D341Med (cell line): ENCODE measurements at regions not wholly inside any gene's neighbourhood (a gene's known extent, or its start where the extent isn't known, plus 50 kb on each side); places are given as distances from the start of the nearest gene placed in this dataset.

Experiments
- DNase-seq: peaks from one replicate; pipeline ENCODE4 v3.0.0; 2012; ENCODE audit warnings: low spot score

DNA sequence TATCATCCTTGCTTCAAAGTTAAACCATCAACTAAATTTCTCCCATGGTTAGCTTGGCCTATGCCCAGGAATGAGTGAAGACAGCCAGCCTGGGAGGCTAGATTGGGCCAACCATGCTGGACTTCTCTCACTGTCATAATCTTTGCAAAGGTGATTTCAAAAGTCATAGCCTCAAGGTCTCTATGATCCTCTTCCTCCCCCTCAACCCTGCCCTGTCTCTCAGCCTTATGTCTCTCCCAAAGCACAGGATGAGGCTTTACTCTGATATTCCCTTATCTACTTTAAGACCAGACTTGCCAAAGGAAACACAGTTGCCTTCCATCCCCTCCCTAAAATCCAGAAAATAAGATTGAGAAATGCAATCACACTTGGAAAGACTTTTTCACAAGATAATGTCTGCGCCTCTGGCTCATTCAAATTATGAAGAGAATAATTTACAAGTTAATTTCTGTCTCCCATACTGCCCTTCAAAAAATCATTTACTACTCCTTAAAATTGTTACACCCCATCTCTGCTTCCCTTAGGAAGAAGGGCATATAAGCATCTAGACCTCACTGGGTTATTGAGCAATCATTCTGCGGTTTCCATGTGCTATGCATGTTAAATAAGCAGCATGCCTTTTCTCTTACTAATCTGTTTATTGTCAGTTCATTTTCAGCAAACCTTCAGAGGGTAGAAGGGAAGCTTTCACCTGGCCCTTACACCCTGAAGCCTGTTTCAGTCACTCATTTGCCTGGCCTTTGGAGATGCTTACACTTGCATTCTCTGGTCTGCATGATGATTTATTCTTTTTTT lies 113.8 kb upstream of the ANKRD55 start:
- no peak for DNase-seq

DNA sequence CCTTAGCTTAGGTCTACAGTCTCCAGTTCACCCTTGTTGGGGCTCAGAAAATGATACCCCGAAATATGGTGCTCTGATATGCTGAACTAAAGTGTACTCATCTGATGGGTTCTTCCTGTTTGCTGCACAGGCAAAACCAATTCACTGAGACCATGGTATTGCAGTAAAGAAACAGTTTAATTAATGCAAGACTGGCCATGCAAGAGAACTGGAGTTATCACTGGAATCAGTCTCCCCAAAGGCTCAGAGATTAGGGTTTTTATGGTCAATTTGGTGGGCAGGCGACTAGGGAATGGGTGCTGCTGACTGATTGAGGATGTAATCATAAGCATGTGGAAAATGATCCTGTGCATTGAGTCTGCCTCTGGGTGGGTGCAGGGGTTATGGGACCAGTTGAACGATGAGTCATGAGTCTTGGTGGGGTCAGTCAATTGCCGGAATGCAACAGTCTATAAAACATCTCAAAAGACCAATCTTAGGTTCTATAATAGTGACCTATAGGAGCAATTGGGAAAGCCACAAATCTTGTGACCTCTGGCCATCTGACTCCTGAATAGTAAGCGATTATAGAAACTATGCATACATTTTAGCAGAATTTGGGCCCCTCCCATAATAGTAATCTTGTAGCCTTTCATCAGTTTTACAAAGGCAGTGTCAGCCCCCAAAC lies 113.0 kb upstream of the ANKRD55 start:
- DNase-seq = no peak

DNA sequence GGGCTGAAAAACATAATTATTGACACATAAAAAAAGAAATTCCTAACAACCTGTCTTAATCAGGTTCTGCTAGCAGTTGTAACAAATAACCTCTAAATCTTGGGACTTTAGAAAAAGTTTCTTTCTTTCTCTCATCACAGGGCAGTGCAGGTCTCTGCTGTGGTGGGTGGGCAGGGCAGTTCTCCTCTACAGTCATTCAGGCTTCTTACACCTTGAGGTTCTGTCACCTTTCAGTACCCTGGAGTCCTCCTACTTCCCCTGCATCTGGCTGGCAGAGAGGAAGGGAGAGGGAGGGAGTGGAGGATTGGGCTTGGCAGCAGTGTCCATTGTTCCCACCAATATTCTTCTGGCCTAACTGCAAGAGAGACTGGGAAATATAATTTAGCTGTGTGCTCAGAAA lies 112.2 kb upstream of the ANKRD55 start:
- no peak for DNase-seq

DNA sequence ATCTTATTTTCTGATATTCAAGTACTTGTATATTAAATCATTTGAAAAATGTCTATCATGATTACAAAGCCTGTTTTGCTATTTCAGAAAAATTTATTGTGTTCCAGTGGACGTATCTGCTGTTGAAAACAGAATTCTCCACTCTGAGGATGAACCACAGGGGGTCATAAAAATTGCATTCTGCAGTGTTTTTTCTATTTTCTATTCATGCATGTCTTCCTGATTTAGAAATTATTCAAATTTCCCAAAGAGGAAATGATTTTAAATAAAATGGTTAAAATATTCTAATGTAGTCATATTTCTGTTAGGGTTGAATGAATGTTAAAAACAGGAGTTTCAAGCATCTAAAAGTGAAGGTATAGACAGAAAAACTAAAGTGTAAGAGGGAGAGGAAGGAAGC lies 111.5 kb upstream of the ANKRD55 start:
- no peak for DNase-seq

DNA sequence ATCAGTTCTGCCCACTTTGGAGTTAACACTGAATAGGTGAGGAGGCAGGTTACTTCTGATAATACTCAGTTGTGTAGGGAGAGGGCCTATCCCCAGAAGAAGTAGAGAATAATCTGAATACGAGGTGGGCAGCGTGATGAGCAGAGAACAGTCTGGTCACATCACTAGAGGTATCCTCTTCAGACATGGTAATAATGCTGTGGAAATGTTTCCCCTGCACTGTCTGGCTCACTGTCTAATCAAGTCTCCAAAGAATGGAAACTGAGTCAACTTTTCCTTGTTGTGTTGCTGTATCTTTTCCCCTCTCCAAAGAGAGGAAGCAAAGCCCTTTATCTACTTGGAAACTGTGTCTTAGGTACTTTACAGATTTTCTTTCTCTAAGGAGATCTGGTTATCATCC lies 110.9 kb upstream of the ANKRD55 start:
- no peak for DNase-seq

DNA sequence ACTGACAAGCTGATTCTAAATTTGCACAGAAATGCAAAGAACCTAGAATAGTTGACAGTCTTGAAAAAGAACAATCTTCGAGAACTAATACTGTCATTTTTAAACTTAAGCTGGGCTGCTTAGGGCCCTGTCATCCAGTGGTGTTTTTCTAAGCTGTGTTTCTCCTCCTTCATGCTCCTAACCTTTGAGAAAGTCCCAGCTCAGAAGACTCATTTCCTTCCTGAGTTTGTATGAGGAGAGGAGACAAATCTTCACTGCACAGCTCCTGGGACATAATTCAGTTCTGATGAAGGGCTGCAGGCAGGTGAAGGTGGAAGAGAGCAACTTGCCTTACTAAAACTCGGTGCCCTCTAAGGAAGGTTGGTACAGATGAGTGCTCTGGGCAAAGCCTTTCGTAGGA lies 109.5 kb upstream of the ANKRD55 start:
- DNase-seq = no peak

DNA sequence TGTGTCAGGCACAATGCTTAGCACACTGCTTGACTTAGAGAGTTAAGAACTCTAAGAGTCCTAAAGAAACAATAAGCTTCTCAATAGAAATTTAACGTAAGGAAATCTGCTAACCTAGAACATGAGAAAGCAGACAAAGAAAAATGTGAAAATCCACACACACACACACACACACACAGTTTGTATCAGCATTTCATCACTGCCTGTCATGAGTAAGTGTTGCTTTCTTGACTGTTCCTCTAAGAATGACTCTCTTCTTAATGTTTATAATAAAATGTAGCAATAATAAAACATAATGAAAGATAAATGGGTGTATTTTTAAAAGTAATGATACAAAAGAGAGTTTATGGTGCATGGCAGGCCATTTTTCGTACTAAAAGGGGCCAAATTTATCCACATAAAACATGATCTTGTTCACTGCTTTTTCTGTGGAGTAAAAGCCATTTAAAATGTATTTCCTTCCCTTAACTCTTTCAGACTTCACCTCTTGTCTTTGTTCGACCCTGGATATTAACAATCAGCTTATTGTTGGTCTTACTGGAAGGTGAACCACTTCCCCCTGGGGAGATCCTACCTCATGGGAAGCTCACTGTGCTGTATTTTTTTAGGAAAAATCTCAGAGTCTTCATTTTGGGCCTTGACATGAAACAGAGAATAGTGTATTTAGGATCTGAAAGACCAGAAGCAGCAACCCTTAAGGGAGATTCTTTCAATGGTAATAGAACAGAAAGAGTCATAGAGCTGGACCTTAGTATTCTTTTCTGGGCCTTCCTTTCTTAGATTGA lies 107.3 kb upstream of the ANKRD55 start:
- no peak for DNase-seq

DNA sequence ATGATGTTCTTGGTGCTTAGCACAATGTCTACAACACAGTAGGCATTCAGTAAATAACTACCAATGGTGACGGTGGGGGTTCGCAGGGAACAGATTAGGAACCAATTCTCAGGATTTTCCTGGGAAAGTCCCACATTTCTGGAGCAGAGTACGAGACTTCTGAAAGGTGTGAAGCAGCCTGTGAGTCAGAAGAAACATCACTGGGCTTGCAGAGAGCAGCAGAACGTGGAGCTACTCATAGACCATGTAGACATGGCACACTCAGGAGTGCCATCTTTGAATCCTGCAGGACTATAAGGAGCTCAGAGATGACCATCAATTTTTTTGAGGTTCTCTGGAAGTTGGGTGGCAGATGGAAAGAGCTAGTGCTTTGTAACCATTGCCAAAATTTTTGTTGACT lies 106.6 kb upstream of the ANKRD55 start:
- no peak for DNase-seq

DNA sequence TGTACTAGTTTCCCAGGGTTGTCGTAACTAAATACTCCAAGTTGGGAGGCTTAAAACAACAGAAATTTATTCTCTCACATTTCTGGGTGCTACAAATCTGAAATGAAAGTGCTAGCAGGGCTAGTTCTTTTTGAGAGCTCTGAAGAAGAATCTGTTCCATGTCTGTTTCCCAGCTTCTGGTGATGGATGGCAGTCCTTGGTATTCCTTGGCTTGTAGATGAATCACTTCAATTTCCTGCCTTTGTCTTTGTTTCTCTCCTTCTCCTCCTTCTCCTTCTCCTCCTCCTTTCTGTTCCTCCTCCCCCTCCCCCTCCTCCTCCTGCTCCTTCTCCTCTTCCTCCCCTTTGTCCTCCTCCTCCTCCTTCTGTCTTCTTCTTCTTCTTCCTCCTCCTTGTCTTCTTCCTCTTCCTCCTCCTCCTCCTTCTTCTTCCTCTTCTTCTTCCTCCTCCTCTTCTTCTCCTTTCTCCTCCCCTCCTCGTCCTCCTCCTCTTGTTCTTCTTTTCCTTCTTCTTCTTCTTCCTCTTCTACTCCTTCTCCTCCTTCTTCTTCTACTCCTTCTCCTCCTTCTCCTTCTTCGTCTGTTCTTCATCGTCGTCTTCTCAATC lies 104.7 kb upstream of the ANKRD55 start:
- no peak for DNase-seq

DNA sequence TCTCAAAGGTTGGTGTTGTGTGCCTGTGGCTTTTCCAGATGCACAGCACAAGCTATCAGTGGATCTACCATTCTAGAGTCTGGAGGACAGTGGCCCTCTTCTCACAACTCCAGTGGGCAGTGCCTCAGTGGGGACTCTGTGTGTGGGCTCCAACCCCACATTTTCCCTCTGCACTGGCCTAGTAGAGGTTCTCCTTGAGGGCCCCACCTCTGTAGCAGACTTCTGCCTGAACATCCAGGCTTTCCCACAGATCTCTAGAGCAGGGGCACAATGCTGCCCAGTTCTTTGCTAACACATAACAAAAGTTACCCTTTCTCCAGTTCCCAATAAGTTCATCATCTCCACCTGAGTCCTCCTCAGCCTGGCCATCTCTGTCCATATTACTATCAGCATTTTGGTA lies 102.1 kb upstream of the ANKRD55 start:
- no peak for DNase-seq

DNA sequence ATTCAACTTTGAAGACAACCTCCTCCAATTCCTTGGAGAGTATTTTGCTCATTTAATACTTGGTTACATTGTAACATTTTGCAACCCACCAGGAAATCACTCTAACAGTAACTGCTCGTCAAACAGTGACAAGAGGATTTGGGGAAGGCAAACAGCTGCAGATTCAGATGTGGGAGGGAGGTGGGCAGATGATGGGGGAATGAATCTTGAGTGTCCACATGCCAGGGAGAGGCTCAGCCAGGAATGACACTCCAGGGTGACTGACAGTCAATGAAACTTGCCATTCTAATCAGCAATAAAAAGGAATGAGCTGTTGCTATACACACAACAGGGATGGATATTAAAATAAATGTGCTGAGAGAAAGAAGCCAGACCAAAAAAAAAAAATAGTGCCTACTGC lies 97.7 kb upstream of the ANKRD55 start:
- no peak for DNase-seq

DNA sequence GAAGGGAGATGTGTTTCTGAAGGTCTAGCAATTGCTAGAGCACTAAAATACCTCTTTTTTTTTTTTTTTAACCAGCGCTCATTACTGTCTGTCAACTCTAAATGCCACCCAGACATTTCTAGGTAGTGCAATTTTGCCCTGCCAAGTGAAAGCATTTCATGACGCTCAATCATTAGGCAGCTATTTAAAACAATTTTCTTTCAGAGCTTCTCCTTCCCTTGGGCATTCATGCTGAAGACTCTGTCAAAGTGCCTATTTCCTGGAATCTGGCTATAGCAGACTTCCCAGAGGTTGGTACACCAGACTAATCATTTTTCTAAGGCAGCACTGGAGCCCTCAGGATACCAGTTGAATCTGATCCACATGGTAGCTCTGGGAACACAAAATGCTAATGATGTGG lies 97.0 kb upstream of the ANKRD55 start:
- DNase-seq = no peak

DNA sequence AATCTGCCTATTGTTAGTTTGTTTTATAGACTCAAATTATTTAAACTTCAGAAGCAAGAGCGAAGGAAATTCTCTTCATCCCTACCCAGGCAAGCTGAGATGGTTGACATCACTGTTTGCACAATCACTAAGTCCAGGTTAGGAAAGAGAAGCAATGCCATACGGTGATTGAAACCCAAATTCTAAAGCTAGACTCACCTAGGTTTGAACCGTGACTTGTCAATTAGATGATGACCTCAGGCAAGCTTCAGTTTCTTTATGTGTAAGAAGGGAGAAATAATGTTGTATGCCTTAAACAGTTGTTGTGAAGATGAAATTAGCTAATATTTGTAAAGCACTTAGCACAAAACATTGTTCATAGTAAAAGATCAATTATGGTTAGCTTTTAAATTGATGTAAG lies 96.5 kb upstream of the ANKRD55 start:
- DNase-seq = no peak

DNA sequence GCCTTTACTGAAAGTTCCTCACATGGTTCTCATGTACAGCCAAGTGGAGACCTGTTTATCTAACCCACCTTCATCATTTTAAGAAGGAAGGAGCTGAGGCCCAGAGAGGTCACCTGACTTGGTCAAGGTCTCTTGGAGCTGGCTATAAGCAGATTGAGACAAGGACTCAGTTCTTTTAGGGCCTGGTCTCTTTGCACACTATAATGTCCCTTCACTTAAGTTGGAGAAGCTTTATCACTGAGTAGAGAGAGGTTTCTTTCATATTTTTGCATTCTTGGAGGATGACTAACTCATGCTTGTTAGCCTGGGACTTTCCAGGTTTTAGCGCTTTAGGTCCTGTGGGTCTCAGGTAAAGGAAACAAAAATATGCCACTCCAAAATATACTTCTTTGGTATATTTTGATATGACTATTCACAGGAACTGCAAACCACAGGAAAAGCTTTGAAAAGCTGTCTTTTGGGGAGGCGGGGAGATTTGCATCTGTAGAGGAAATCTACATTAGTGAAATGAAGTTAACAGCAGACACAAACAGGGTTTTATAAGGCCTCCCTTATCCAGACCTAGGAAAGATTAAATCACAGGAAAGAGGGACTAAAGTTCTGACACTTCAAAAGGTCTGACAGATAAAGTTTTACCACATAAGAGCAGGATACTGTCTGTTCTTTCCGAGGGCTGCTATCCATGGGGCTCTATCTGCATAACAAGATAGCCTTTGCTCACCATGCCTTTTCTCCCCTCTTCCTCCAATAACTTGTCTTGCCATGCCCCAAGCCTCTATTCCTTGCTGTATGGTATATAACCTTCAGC lies 95.8 kb upstream of the ANKRD55 start:
- no peak for DNase-seq

DNA sequence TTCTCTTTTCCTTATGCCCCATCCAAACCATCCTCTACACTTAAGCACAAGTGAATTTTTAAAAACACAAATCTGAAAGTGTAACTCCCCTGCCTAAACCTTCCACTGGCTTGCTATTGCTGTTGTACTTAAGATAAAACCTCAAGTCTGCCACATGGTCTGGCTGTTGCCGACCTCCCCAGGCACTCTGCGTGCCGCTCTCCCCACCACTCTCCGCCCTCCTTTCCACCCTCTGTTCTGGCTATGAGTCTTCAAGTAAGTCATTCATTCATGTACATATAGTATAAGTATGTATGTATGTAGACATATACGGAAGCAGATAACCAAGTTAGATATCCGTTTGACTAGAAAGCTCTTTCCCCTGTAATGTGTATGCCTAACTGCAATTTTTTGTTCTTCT lies 94.7 kb upstream of the ANKRD55 start:
- DNase-seq = no peak

DNA sequence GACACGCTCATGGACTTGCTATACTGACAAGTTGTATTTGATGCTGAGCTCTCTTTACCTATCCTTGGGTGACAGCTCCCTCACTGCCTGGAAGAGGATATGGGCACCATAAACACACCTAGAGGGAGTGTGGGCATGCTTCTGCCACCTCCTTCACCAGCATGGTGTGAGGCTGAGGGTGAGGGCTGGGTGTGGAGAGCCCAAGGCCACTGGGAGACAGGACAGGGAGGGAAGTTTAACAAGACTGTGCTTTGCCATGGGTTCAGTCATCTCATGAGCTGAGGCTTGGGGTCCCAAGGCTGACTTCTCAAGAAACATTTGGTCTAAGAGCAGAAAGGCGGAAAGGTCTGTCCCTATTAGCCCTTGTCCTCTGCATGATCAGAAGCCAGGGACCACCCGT lies 93.6 kb upstream of the ANKRD55 start:
- no peak for DNase-seq

DNA sequence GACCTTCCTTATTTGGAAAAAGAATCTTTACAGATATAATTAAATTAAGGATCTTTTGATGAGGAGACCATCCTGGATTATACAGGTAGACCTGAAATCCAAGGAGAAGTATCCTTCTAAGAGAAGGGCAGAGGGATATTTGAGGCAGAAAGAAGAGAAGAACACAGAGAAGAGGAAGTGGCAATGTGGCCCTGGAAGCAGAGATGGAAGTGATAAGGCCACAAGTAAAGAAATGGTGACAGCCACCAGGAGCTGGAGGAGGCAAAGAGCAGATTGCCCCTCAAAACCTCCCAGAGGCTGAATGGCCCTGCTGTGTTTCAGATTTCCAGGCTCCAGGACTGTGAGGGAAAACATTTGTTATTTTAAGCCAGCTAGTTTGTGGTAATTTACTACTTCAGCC lies 93.0 kb upstream of the ANKRD55 start:
- no peak for DNase-seq

DNA sequence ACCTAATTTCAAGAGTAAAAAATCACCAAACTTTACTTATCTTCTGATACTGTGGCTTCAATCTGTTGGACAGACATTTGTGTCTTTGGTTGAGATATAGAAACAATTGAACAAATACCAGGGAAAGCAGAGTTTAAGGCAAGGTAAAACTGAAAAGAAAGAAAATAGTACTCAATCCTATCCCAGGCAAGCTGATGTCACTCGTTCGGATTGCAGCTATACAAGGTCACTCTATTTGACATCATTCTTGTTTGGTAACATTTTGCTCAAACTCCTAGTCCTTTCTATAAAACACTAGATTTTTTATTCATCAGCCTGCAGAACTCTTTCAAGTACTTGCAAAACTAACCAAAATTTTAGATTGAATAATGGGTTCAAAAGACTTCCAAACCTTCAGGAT lies 91.9 kb upstream of the ANKRD55 start:
- DNase-seq = no peak

DNA sequence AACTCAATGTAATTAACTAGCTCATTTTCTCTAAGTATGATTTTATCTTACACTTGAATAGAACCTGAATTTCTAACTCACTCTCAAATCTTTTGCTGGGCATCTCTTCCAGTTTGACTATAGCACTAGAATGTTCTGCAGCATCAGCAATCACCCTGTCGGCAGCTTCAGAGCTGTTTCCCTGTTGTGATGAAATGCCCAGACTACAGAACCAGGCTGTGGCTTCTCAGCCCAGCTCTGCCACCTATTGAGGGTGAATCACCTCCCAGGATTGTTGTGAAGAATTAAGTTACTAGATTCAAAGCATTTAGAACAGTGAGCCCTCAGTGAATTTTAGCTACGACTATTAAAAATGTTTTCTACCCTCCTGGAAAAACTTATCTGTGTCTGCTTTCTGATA lies 90.4 kb upstream of the ANKRD55 start:
- DNase-seq = no peak

DNA sequence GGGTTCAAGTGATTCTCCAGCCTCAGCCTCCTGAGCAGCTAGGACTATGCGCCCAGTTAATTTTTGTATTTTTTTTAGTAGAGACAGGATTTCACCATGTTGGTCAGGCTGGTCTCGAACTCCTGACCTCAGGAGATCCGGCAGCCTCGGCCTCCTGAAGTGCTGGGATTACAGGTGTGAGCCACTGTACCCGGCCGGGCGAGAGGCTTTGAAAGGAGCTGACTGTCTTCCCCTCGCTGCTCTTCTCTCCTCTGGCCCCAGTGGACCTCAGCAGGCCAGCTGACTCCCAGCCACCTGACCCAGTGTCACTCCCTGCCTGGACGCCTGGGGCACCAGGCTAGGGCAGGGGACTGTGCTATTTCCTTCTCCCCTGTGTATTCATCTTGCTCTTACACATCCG lies 89.5 kb upstream of the ANKRD55 start:
- DNase-seq = no peak

DNA sequence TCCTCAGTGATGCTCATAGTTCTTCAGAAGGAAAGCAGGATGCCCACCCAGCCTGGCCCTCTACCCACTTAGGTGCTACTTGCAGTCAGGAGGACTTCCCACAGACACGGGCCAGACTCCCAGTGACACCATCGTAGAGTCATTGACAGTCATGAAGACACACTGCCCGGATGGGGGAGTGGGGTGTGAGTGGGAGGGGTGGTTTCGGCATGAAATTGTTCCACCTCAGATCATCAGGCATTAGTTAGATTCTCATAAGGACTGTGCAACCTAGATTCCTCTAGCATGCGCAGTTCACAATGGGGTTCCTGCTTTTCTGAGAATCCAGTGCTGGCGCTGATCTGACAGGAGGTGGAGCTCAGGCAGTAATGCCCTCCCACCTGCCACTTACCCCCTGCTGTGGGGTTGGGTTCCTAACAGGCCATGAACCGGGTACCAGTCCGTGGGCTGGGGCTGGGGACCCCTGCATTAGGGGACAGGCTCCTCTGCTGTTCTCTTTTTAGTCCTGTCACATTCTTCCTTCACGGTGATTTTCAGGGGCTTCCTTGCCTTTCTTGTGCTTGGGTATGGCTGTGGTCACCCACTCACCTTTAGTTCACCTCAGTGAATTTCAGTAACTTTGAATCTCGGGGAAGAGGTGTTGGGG lies 88.2 kb upstream of the ANKRD55 start:
- no peak for DNase-seq
